Uterus (tissue), 2 donors: ENCODE measurements at regions not wholly inside any gene's neighbourhood (a gene's known extent, or its start where the extent isn't known, plus 50 kb on each side); places are given as distances from the start of the nearest gene placed in this dataset.

Source experiments
- POLR2A ChIP-seq, 2 donors: fragments of 450-650 bp; IDR thresholded peaks; one replicate each; pipeline ENCODE4 v1.6.1; 2016; ENCODE audit warnings: antibody characterized with exemption in 2 of 2, mild to moderate bottlenecking in 1 of 2, moderate library complexity in 1 of 2
- TF ChIP-seq, protein P1 (sequence below), 4 experiments: fragments of 200-600 bp in 2 of 4; fragments of 450-650 bp in 2 of 4; sonication (generic) in 2 of 4; IDR thresholded peaks; one replicate each; pipeline ENCODE4 v1.5.1; 2016 to 2019; ENCODE audit warnings: antibody characterized with exemption in 4 of 4, mild to moderate bottlenecking in 2 of 4, moderate library complexity in 1 of 4

GRCh38 chr11:119885861-119886567, 157.0 kb upstream of the NECTIN1 start:
- TF ChIP-seq, protein P1, sequence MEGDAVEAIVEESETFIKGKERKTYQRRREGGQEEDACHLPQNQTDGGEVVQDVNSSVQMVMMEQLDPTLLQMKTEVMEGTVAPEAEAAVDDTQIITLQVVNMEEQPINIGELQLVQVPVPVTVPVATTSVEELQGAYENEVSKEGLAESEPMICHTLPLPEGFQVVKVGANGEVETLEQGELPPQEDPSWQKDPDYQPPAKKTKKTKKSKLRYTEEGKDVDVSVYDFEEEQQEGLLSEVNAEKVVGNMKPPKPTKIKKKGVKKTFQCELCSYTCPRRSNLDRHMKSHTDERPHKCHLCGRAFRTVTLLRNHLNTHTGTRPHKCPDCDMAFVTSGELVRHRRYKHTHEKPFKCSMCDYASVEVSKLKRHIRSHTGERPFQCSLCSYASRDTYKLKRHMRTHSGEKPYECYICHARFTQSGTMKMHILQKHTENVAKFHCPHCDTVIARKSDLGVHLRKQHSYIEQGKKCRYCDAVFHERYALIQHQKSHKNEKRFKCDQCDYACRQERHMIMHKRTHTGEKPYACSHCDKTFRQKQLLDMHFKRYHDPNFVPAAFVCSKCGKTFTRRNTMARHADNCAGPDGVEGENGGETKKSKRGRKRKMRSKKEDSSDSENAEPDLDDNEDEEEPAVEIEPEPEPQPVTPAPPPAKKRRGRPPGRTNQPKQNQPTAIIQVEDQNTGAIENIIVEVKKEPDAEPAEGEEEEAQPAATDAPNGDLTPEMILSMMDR (IDR thresholded peaks at IDR 0.05), result no peak
- TF ChIP-seq POLR2A (IDR thresholded peaks at IDR 0.05), result no peak
